Ishikawa (cell line): ENCODE measurements at regions not wholly inside any gene's neighbourhood (a gene's known extent, or its start where the extent isn't known, plus 50 kb on each side); places are given as distances from the start of the nearest gene placed in this dataset.

ENCODE experiments used
- CEBPB ChIP-seq: IDR thresholded peaks from 2 replicates; pipeline ENCODE4 v1.6.1; 2012
- CREB1 ChIP-seq: IDR thresholded peaks from 2 replicates; pipeline ENCODE4 v1.6.1; 2012; ENCODE audit warnings: low read depth
- EGR1 ChIP-seq: IDR thresholded peaks from 2 replicates; pipeline ENCODE4 v1.6.1; 2012
- EP300 ChIP-seq: IDR thresholded peaks from 2 replicates; pipeline ENCODE4 v1.6.1; 2012; ENCODE audit warnings: borderline replicate concordance
- FOXM1 ChIP-seq: IDR thresholded peaks from 2 replicates; pipeline ENCODE4 v1.6.1; 2012; ENCODE audit warnings: low read depth, borderline replicate concordance
- NFIC ChIP-seq: IDR thresholded peaks from 2 replicates; pipeline ENCODE4 v1.6.1; 2012
- RAD21 ChIP-seq: IDR thresholded peaks from 2 replicates; pipeline ENCODE4 v1.6.1; 2012; ENCODE audit warnings: low read depth
- TAF1 ChIP-seq: IDR thresholded peaks from 2 replicates; pipeline ENCODE4 v1.6.1; 2012; ENCODE audit warnings: low read depth, mild to moderate bottlenecking
- TCF12 ChIP-seq: IDR thresholded peaks from 2 replicates; pipeline ENCODE4 v1.6.1; 2012; ENCODE audit warnings: low read depth
- TEAD4 ChIP-seq: IDR thresholded peaks from 2 replicates; pipeline ENCODE4 v1.6.1; 2012
- YY1 ChIP-seq: IDR thresholded peaks from 2 replicates; pipeline ENCODE4 v1.6.1; 2012; ENCODE audit warnings: low read depth
- ZBTB7A ChIP-seq: IDR thresholded peaks from 2 replicates; pipeline ENCODE4 v1.6.1; 2012; ENCODE audit warnings: low read depth
- TF ChIP-seq, protein P1 (sequence below): IDR thresholded peaks from 2 replicates; pipeline ENCODE4 v1.6.1; 2012
- TF ChIP-seq, protein P2 (sequence below): IDR thresholded peaks from 2 replicates; pipeline ENCODE4 v1.6.1; 2012
- TF ChIP-seq, protein P3 (sequence below): IDR thresholded peaks from 2 replicates; pipeline ENCODE4 v1.6.1; 2012; ENCODE audit warnings: low read depth, mild to moderate bottlenecking

DNA sequence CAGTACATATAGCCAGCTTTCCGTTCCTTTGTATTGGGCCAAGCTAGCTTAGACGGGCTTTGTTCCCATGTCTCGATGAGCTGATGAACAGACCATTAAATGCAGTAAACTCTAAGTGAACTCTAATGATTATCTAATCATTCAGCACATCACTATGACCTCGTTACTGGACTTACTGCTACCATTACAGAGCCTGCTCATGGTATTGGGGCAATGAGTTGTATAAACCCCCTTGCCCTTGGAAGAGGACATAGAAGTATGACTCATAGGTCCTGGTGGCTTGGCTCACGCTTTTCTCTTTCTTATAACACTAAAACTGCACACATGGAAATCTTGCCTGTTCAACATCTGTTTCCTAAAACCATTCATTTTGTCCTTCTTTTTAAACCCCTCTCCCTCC, 93.6 kb upstream of the DYNLRB2 start:
- TF ChIP-seq CREB1 (no peak), FOXM1 (no peak), EP300 (no peak), RAD21 (no peak), CEBPB (no peak), EGR1 (no peak), TEAD4 (no peak)
- TF ChIP-seq, protein P1, sequence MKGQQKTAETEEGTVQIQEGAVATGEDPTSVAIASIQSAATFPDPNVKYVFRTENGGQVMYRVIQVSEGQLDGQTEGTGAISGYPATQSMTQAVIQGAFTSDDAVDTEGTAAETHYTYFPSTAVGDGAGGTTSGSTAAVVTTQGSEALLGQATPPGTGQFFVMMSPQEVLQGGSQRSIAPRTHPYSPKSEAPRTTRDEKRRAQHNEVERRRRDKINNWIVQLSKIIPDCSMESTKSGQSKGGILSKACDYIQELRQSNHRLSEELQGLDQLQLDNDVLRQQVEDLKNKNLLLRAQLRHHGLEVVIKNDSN, result no peak
- TF ChIP-seq, protein P2, sequence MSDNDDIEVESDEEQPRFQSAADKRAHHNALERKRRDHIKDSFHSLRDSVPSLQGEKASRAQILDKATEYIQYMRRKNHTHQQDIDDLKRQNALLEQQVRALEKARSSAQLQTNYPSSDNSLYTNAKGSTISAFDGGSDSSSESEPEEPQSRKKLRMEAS, result no peak

DNA sequence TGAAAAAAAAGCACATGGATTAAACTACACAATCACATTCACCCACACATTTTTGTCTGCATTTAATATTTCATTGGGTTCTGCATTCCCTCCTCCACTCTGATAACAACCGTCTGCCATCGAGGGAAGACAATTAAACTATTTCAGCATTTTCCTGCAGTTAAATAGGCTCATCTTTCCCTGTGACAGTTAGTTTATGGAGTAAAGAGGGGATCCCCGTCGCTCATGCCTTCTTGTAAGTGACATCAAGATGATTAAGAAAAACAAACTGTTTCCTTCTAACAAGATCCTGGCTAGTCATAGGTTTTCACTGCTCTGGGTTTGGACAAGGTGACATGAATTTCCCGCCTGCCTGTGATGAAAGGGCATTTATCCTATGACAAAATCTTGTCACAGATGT, 98.0 kb upstream of the DYNLRB2 start:
- TF ChIP-seq, protein P1, result no peak
- TF ChIP-seq RAD21, result no peak
- TF ChIP-seq FOXM1, result no peak
- no peak for TF ChIP-seq YY1
- TF ChIP-seq, protein P2, result no peak

DNA sequence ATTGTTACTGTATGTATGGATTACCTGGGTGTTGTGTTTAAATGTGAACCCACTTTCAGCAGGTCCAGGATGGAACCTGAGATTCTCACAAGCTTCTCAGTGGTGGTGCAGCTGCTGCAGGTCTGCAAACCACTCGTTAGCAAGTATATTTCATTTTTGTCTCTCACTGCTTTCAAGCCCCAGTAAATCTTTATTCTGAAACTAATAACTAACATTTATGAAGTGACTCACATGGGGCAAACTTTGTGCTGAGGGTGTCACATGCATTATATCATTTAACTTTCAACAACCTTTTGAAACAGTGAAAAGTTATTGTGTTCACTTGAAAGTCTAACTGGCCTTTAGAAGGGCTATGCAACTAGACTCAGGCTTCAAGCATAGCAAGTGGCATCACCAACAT, 98.9 kb upstream of the DYNLRB2 start:
- TF ChIP-seq, protein P3, sequence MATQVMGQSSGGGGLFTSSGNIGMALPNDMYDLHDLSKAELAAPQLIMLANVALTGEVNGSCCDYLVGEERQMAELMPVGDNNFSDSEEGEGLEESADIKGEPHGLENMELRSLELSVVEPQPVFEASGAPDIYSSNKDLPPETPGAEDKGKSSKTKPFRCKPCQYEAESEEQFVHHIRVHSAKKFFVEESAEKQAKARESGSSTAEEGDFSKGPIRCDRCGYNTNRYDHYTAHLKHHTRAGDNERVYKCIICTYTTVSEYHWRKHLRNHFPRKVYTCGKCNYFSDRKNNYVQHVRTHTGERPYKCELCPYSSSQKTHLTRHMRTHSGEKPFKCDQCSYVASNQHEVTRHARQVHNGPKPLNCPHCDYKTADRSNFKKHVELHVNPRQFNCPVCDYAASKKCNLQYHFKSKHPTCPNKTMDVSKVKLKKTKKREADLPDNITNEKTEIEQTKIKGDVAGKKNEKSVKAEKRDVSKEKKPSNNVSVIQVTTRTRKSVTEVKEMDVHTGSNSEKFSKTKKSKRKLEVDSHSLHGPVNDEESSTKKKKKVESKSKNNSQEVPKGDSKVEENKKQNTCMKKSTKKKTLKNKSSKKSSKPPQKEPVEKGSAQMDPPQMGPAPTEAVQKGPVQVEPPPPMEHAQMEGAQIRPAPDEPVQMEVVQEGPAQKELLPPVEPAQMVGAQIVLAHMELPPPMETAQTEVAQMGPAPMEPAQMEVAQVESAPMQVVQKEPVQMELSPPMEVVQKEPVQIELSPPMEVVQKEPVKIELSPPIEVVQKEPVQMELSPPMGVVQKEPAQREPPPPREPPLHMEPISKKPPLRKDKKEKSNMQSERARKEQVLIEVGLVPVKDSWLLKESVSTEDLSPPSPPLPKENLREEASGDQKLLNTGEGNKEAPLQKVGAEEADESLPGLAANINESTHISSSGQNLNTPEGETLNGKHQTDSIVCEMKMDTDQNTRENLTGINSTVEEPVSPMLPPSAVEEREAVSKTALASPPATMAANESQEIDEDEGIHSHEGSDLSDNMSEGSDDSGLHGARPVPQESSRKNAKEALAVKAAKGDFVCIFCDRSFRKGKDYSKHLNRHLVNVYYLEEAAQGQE, result no peak
- TF ChIP-seq CREB1 (no peak), RAD21 (no peak), EP300 (no peak), YY1 (no peak), ZBTB7A (no peak), TCF12 (no peak), CEBPB (no peak), NFIC (no peak), TAF1 (no peak), FOXM1 (no peak), EGR1 (no peak), TEAD4 (no peak)
- TF ChIP-seq, protein P1, result no peak
- TF ChIP-seq, protein P2, result no peak

DNA sequence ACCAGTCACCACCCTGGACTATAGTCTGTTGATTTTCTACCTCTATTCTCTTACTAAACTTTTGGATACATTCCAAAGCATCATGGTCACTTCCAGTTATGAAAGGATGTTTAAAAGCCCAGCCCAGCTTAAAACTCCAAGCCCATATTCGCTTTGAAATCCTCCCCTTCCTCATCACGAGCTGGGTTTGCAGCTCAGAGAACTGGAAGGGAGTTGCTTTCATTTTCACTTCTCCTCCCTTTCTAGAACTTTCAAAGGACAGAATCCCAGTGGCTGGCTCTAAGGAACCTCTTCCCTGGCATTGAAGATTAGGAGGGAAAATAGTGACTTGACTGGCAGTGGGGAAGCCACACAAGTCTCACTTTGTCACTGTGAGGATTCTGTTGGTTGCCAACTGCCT, 100.1 kb upstream of the DYNLRB2 start:
- TF ChIP-seq RAD21 (no peak), NFIC (no peak), CEBPB (no peak), CREB1 (no peak), TCF12 (no peak), TAF1 (no peak), EGR1 (no peak), YY1 (no peak), EP300 (no peak), FOXM1 (no peak), TEAD4 (no peak), ZBTB7A (no peak)
- TF ChIP-seq, protein P3, result no peak
- TF ChIP-seq, protein P1, result no peak
- TF ChIP-seq, protein P2, result no peak

DNA sequence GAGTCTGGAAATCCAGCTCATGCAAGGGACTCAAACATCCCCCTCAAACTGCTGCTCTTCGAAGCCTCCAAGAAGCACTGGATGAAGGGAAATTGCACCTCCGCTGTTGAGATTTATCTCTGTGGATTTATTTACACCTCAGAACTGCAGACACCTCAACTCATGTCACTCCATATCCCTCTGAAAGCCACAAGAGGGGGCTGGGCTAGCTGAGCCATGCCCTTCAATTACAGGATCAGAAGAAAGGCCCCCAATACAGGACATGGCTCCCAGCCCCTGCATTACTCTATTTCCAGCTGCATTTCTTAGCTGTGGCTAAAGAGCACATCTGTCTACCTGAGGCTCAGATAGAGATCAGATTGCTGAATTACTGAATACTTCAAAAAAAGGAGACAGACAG, 103.1 kb upstream of the DYNLRB2 start:
- TF ChIP-seq YY1, result no peak
- TF ChIP-seq TCF12, result no peak
- TF ChIP-seq CEBPB, result no peak
- TF ChIP-seq FOXM1, result no peak
- no peak for TF ChIP-seq CREB1
